H1 (cell line): ENCODE measurements at regions not wholly inside any gene's neighbourhood (a gene's known extent, or its start where the extent isn't known, plus 50 kb on each side); places are given as distances from the start of the nearest gene placed in this dataset.

ENCODE experiments used
- CTCF ChIA-PET: fragments of 300-600 bp; sonication (Branson Sonifier 250); formaldehyde crosslinking; loops from one replicate; lab custom pipeline; 2021; ENCODE audit not compliant: partially characterized antibody; lab: Charles Lee
- POLR2A ChIA-PET: fragments of 300-600 bp; sonication (Branson Sonifier 250); formaldehyde crosslinking; loops from one replicate; lab custom pipeline; 2021; ENCODE audit warnings: inconsistent platforms; ENCODE audit not compliant: partially characterized antibody; lab: Charles Lee
- DNase-seq, 2 experiments: peaks; one replicate each; pipeline versions ENCODE4 v3.0.0 to v3.0.0-alpha.2; 2010 to 2022; ENCODE audit warnings: low spot score in 2 of 2, low read depth in 1 of 2, mixed read lengths in 1 of 2
- FAIRE-seq: peaks from 2 replicates; lab custom pipeline; 2011; peaks lifted over from hg19 to GRCh38; lab: Jason Lieb, UNC
- H2AFZ ChIP-seq: 2 replicates; pipeline ENCODE4 v1.8.1; 2012; ENCODE audit warnings: low read length, inconsistent platforms
- H2AK5ac ChIP-seq: 2 replicates; pipeline ENCODE4 v1.6.1; 2013; ENCODE audit warnings: low read depth, low read length
- H2BK120ac ChIP-seq: replicated peaks from 2 replicates; pipeline ENCODE3; 2013; ENCODE audit warnings: low read depth, low read length, inconsistent platforms
- H2BK12ac ChIP-seq: 2 replicates; pipeline ENCODE4 v1.6.1; 2013; ENCODE audit warnings: low read depth, low read length
- H2BK15ac ChIP-seq: 2 replicates; pipeline ENCODE4 v1.6.1; 2013; ENCODE audit warnings: low read length
- H2BK20ac ChIP-seq: 2 replicates; pipeline ENCODE4 v1.6.1; 2013; ENCODE audit warnings: low read length
- H2BK5ac ChIP-seq: 2 replicates; pipeline ENCODE4 v1.6.1; 2013; ENCODE audit warnings: low read depth, low read length
- H3K14ac ChIP-seq: 2 replicates; pipeline ENCODE4 v1.6.1; 2013; ENCODE audit warnings: inconsistent platforms; ENCODE audit not compliant: insufficient read length
- H3K18ac ChIP-seq: 2 replicates; pipeline ENCODE4 v1.6.1; 2013; ENCODE audit warnings: low read length; ENCODE audit errors: extremely low read depth
- H3K23ac ChIP-seq: 2 replicates; pipeline ENCODE4 v1.6.1; 2013; ENCODE audit warnings: inconsistent platforms; ENCODE audit not compliant: insufficient read length
- H3K23me2 ChIP-seq: 2 replicates; pipeline ENCODE4 v1.6.1; 2013; ENCODE audit warnings: low read depth, low read length
- H3K27ac ChIP-seq: 2 replicates; pipeline ENCODE4 v1.6.1; 2011; ENCODE audit warnings: low read depth, low read length, inconsistent platforms
- H3K27me3 ChIP-seq, 4 experiments: replicated peaks in 1 of 4; 1 replicate in 1 of 4; 2 replicates in 3 of 4; pipeline versions ENCODE4 v1.6.1 to v1.8.1; 2011 to 2013; ENCODE audit warnings: low read length in 3 of 4, mild to moderate bottlenecking in 3 of 4, inconsistent platforms in 2 of 4, mixed read lengths in 2 of 4, moderate library complexity in 1 of 4; ENCODE audit not compliant: control insufficient read depth in 3 of 4, insufficient read depth in 3 of 4; ENCODE audit errors: extremely low read depth in 1 of 4
- H3K36me3 ChIP-seq, 4 experiments: 2 replicates each; pipeline versions ENCODE4 v1.6.1 to v1.8.1; 2011 to 2013; ENCODE audit warnings: mild to moderate bottlenecking in 4 of 4, low read length in 3 of 4, moderate library complexity in 2 of 4, control low read depth in 1 of 4, inconsistent platforms in 1 of 4; ENCODE audit not compliant: insufficient read depth in 4 of 4, control insufficient read depth in 2 of 4
- H3K4ac ChIP-seq: replicated peaks from 2 replicates; pipeline ENCODE3; 2013; ENCODE audit warnings: low read length, low read depth, mixed read lengths, inconsistent platforms; ENCODE audit not compliant: insufficient read length
- H3K4me1 ChIP-seq, 4 experiments: replicated peaks in 1 of 4; 1 replicate in 1 of 4; 2 replicates in 3 of 4; pipeline versions ENCODE4 v1.6.1 to v1.8.1; 2011 to 2013; ENCODE audit warnings: low read length in 3 of 4, inconsistent platforms in 2 of 4, mixed read lengths in 1 of 4; ENCODE audit not compliant: insufficient read depth in 4 of 4, control insufficient read depth in 3 of 4
- H3K4me2 ChIP-seq, 2 experiments: 2 replicates each; pipeline versions ENCODE4 v1.6.1 to v1.8.1; 2011 to 2013; ENCODE audit warnings: low read depth in 2 of 2, low read length in 2 of 2, control low read depth in 1 of 2, inconsistent platforms in 1 of 2, mild to moderate bottlenecking in 1 of 2; ENCODE audit not compliant: insufficient read depth in 1 of 2
- H3K4me3 ChIP-seq, 4 experiments: fragments of 200-600, 300-600 bp in 1 of 4; sonication (generic), shearing (Covaris generic), sonication (Bioruptor Twin) in 1 of 4; 2 replicates each; pipeline versions ENCODE4 v1.5.1 to v1.8.1; 2011 to 2016; ENCODE audit warnings: low read length in 4 of 4, low read depth in 3 of 4, control low read depth in 2 of 4, inconsistent platforms in 2 of 4, mild to moderate bottlenecking in 2 of 4, mixed read lengths in 1 of 4, moderate library complexity in 1 of 4; ENCODE audit not compliant: insufficient read depth in 2 of 4; ENCODE audit errors: extremely low read depth in 1 of 4
- H3K56ac ChIP-seq: replicated peaks from 2 replicates; pipeline ENCODE3; 2013; ENCODE audit warnings: low read depth, mild to moderate bottlenecking, mixed read lengths, low read length, inconsistent platforms; ENCODE audit not compliant: insufficient read length
- H3K79me1 ChIP-seq: 2 replicates; pipeline ENCODE4 v1.6.1; 2013; ENCODE audit warnings: low read depth, low read length, control low read depth
- H3K79me2 ChIP-seq, 2 experiments: 2 replicates each; pipeline versions ENCODE4 v1.6.1 to v1.8.1; 2012 to 2013; ENCODE audit warnings: low read length in 2 of 2, mild to moderate bottlenecking in 2 of 2, inconsistent platforms in 1 of 2; ENCODE audit not compliant: insufficient read depth in 2 of 2, control insufficient read depth in 1 of 2
- H3K9ac ChIP-seq, 4 experiments: replicated peaks in 1 of 4; 1 replicate in 1 of 4; 2 replicates in 3 of 4; pipeline versions ENCODE4 v1.6.1 to v1.8.1; 2011 to 2013; ENCODE audit warnings: low read depth in 3 of 4, low read length in 3 of 4, control low read depth in 2 of 4, mild to moderate bottlenecking in 2 of 4, moderate library complexity in 2 of 4, inconsistent platforms in 1 of 4; ENCODE audit errors: extremely low read depth in 1 of 4
- H3K9me3 ChIP-seq, 2 experiments: 2 replicates each; pipeline versions ENCODE4 v1.6.1 to v1.8.1; 2012 to 2013; ENCODE audit warnings: mild to moderate bottlenecking in 2 of 2, moderate library complexity in 2 of 2, control low read depth in 1 of 2, inconsistent platforms in 1 of 2, low read depth in 1 of 2, low read length in 1 of 2, mixed read lengths in 1 of 2; ENCODE audit not compliant: insufficient read depth in 2 of 2
- H4K20me1 ChIP-seq, 2 experiments: replicated peaks in 1 of 2; 2 replicates each; pipeline versions ENCODE3 to v1.8.1; 2011 to 2013; ENCODE audit warnings: inconsistent platforms in 2 of 2, low read length in 2 of 2, mild to moderate bottlenecking in 1 of 2; ENCODE audit not compliant: insufficient read depth in 2 of 2, control insufficient read depth in 1 of 2
- H4K5ac ChIP-seq: 2 replicates; pipeline ENCODE4 v1.6.1; 2013; ENCODE audit warnings: low read length, low read depth, mixed read lengths, inconsistent platforms; ENCODE audit not compliant: insufficient read length
- H4K8ac ChIP-seq: 2 replicates; pipeline ENCODE4 v1.8.0; 2013; ENCODE audit warnings: mild to moderate bottlenecking, moderate library complexity, low read length, inconsistent platforms; ENCODE audit not compliant: insufficient read depth; ENCODE audit errors: extremely low read depth
- H4K91ac ChIP-seq: replicated peaks from 2 replicates; pipeline ENCODE3; 2013; ENCODE audit warnings: low read length, mixed read lengths, inconsistent platforms; ENCODE audit not compliant: insufficient read length
- ATF2 ChIP-seq: IDR thresholded peaks from 2 replicates; pipeline ENCODE4 v1.6.1; 2012; ENCODE audit warnings: low read length, inconsistent platforms
- ATF3 ChIP-seq: IDR thresholded peaks from 2 replicates; pipeline ENCODE4 v1.6.1; 2011; ENCODE audit warnings: low read depth, mild to moderate bottlenecking, low read length; ENCODE audit not compliant: insufficient read depth
- BRCA1 ChIP-seq: IDR thresholded peaks from 2 replicates; pipeline ENCODE4 v1.6.1; 2012; ENCODE audit warnings: low read depth, low read length, improper control_type of control experiment
- CBX5 ChIP-seq: fragments of 300-800, 300-1000 bp; sonication (generic); IDR thresholded peaks from 2 replicates; pipeline ENCODE4 v1.7.1; 2016; ENCODE audit warnings: antibody characterized with exemption, low read length, low read depth
- HDAC2 ChIP-seq, 2 experiments: fragments of 300-600 bp in 1 of 2; sonication (generic) in 1 of 2; IDR thresholded peaks; 2 replicates each; pipeline ENCODE4 v1.6.1; 2011 to 2012; ENCODE audit warnings: low read depth in 2 of 2, low read length in 2 of 2, mild to moderate bottlenecking in 2 of 2, moderate library complexity in 2 of 2, borderline replicate concordance in 1 of 2, inconsistent platforms in 1 of 2
- JUND ChIP-seq: IDR thresholded peaks from 2 replicates; pipeline ENCODE4 v1.6.1; 2011; ENCODE audit warnings: mild to moderate bottlenecking, improper control_type of control experiment, low read length
- KDM4A ChIP-seq: IDR thresholded peaks from one replicate; pipeline ENCODE4 v1.7.1; 2012; ENCODE audit warnings: low read depth, mild to moderate bottlenecking, moderate library complexity, low read length, inconsistent platforms; ENCODE audit not compliant: severe bottlenecking
- POLR2AphosphoS5 ChIP-seq: IDR thresholded peaks from 2 replicates; pipeline ENCODE4 v1.6.1; 2011; ENCODE audit warnings: low read depth, low read length
- SUZ12 ChIP-seq: fragments of 200-600 bp; sonication (generic); IDR thresholded peaks from 2 replicates; pipeline ENCODE4 v1.6.1; 2012; ENCODE audit warnings: mild to moderate bottlenecking, inconsistent platforms, low read length, moderate library complexity, mixed read lengths
- WGBS, 2 experiments: shearing (Covaris generic) in 1 of 2; methylation state at CpG; one replicate each; pipeline versions ENCODE4 v1.1.6 to v1.1.7; 2013 to 2015; ENCODE audit warnings: low lambda C conversion rate in 2 of 2, mixed read lengths in 2 of 2, inconsistent platforms in 1 of 2, low coverage in 1 of 2, missing lambda C conversion rate in 1 of 2; ENCODE audit not compliant: insufficient replicate concordance in 2 of 2, insufficient coverage in 1 of 2, insufficient read length in 1 of 2; ENCODE audit errors: extremely low coverage in 1 of 2, missing lambda C conversion rate in 1 of 2; 5-methylcytosine and 5-hydroxymethylcytosine counted together
- TF ChIP-seq, protein P1 (sequence below), 3 experiments: IDR thresholded peaks; 1 replicate in 2 of 3; 2 replicates in 1 of 3; pipeline versions ENCODE4 v1.5.1 to v1.6.1; 2011; ENCODE audit warnings: low read length in 3 of 3, mild to moderate bottlenecking in 3 of 3, inconsistent platforms in 2 of 3, low read depth in 1 of 3, moderate library complexity in 1 of 3; ENCODE audit not compliant: insufficient read depth in 1 of 3; ENCODE audit errors: control extremely low read depth in 1 of 3

DNA sequence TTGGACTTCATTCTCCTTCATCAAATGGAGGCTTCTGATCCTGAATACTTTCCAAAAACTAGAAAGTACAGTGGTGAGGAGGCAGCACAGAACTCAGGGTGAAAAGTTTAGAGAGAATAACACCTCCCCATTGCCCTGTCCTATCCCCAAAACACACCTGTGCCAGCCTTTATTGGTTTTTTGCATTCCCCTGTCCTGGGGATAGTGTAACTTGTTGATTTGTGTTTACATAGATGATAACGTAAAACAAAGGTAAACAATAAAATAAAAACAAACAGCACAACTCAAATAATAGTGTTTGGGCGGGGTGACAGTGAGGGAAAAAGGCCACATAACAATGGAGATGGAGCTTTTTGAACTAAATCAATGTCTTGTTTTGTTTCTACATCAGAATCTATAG lies 1917.7 kb downstream of the TP53TG3F start:
- Histone ChIP-seq H3K9ac (no peak overlapping the region), H3K23ac (no peak overlapping the region), H3K27me3 (no peaks in the 10 kb centered on the region), H2AFZ (no peak overlapping the region), H3K79me1 (no peaks in the 10 kb centered on the region), H3K23me2 (no peaks in the 10 kb centered on the region), H3K9me3 (peaks cover 58 to 61% of the 10 kb centered on the region in 2 experiments), H4K20me1 (no peaks in the 10 kb centered on the region), H2BK5ac (no peak overlapping the region), H2BK120ac (no peak overlapping the region), H3K36me3 (no peaks in the 10 kb centered on the region), H2BK20ac (no peak overlapping the region), H2AK5ac (no peak overlapping the region), H3K14ac (no peak overlapping the region), H3K27ac (no peak overlapping the region), H4K5ac (no peak overlapping the region), H3K4ac (no peak overlapping the region), H3K56ac (no peak overlapping the region), H3K4me2 (no peak overlapping the region), H2BK15ac (no peak overlapping the region), H3K4me3 (no peak overlapping the region), H2BK12ac (no peak overlapping the region), H3K18ac (no peak overlapping the region), H4K8ac (no peak overlapping the region), H3K4me1 (no peaks in the 10 kb centered on the region), H3K79me2 (no peaks in the 10 kb centered on the region), H4K91ac (no peak overlapping the region)
- FAIRE-seq (no peak), DNase-seq (no peak)
- ChIA-PET CTCF (no interaction called here), POLR2A (no interaction called here)
- TF ChIP-seq CBX5 (no peak), POLR2AphosphoS5 (no peak), ATF2 (no peak), BRCA1 (no peak), JUND (no peak), ATF3 (no peak), SUZ12 (no peak), HDAC2 (IDR thresholded peaks at IDR 0.05; ENCODE audit: borderline replicate concordance in 1 of 2, low read depth in 2 of 2, low read length in 2 of 2) (no peak), KDM4A (no peak)
- TF ChIP-seq, protein P1, sequence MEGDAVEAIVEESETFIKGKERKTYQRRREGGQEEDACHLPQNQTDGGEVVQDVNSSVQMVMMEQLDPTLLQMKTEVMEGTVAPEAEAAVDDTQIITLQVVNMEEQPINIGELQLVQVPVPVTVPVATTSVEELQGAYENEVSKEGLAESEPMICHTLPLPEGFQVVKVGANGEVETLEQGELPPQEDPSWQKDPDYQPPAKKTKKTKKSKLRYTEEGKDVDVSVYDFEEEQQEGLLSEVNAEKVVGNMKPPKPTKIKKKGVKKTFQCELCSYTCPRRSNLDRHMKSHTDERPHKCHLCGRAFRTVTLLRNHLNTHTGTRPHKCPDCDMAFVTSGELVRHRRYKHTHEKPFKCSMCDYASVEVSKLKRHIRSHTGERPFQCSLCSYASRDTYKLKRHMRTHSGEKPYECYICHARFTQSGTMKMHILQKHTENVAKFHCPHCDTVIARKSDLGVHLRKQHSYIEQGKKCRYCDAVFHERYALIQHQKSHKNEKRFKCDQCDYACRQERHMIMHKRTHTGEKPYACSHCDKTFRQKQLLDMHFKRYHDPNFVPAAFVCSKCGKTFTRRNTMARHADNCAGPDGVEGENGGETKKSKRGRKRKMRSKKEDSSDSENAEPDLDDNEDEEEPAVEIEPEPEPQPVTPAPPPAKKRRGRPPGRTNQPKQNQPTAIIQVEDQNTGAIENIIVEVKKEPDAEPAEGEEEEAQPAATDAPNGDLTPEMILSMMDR (IDR thresholded peaks at IDR 0.05; ENCODE audit: control extremely low read depth in 1 of 3, insufficient read depth in 1 of 3, low read depth in 1 of 3, low read length in 3 of 3): no peak
- WGBS, 2 experiments: 61% methylated on average over 2 of the region's 2 CpGs; no CpG with 5 or more reads in 1 of the 2 experiments
